LNCAP (cell line): ENCODE measurements at regions not wholly inside any gene's neighbourhood (a gene's known extent, or its start where the extent isn't known, plus 50 kb on each side); places are given as distances from the start of the nearest gene placed in this dataset.

Source experiments
- CTCF ChIP-seq: fragments of 450-650 bp; IDR thresholded peaks from 2 replicates; pipeline ENCODE4 v1.5.1; 2017; ENCODE audit warnings: mild to moderate bottlenecking

DNA sequence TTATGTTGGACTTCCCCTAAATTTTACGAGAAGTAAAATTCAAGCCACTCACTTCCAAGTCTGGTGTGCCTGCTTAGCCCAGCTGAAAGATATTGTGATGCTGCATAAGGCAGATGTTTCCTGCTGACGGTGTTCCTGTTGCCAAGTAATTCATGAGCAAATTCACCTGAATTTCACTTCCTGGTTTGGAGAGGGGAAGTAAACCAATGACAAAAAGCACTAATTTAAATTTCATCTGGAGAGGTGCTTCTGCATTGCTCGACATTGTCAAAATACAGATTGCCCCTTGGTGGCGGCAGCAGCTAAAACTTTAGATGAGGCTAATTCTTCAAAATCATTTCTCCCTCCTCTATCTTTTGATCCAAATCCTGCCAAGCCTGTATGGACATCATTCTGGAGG lies 281.1 kb downstream of the AACS start:
- TF ChIP-seq CTCF: peak; percentile 32; the same call in 1 of the 2 replicates

DNA sequence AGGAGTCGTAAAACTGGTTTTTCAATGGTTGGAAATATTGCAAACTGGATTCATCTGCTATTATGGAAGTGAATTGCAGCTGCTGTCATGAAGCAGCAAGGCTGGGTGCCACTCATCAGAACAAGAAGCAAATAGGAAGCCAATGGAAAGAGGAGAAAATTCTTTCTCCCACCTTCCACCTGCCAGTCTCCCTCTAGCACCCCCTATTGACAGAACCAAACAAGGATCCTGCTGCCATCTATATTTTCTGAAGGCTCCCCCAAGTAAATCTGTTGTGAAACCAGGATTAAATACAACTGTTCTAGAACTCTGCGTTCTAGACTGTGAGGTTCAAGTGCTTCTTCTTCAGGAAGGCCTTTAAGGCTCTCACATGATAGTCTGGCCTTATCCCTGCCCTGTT lies 286.6 kb downstream of the AACS start:
- no peak; the same call in 1 of the 2 replicates for TF ChIP-seq CTCF

- TF ChIP-seq CTCF: no peak
These were observed 288.6 kb downstream of the AACS start for GRCh38 chr12:125353871-125354270.

- no peak for TF ChIP-seq CTCF
These were observed 290.4 kb downstream of the AACS start for GRCh38 chr12:125355614-125356013.

DNA sequence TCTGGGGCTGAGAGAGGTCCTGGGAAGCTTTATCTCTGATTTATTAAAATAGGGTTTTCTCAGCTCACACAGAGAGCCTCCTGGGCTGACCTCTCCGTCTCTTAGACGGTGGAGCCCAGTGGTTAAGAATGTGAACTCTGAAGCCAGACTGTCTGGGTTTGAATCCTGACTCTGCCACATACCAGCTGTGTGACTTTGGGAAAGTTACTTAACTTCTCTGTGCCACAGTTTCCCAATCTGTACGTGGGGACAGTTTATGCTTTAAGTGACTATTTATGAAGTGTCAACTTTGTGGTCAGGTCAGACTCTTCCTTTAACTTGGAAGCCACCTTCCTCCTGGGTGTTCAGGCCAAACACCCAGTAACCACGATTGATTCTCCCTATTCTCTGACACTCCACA lies 290.9 kb downstream of the AACS start:
- TF ChIP-seq CTCF: no peak

- TF ChIP-seq CTCF: no peak
These were observed 292.3 kb downstream of the AACS start for GRCh38 chr12:125357561-125357960.

DNA sequence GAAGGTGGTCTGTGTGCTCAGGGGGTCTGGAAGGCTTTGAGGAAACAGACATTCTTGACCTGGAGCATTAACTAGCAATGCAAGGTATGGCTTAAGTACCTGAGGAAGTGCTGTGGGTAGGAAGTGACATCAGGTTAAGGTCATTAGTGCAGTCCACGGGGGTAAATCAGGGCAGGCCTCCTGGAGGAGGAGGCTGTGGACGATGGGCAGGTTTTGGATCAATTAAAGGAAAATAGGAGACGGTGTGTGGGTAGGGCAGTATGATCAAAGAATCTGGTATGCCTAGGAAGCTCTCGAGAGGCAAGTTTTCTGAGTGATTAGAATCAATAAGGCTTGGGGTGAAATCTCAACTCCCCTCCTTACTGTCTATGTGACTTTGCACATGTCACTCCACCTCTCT lies 295.3 kb downstream of the AACS start:
- no peak for TF ChIP-seq CTCF

- no peak for TF ChIP-seq CTCF
These were observed 305.8 kb downstream of the AACS start for GRCh38 chr12:125371033-125371432.
